HG02798 (cell line): ENCODE measurements at regions not wholly inside any gene's neighbourhood (a gene's known extent, or its start where the extent isn't known, plus 50 kb on each side); places are given as distances from the start of the nearest gene placed in this dataset.
"Not testable (repeated sequence)": the region's sequence is repeated elsewhere in the genome, so short reads cannot be mapped to it uniquely, and the experiment has no call there.

ENCODE experiments used
- ATAC-seq: cut with Tn5 transposase; IDR thresholded peaks from one replicate; pipeline ENCODE4 v1.9.1; 2021; ENCODE audit warnings: mild to moderate bottlenecking; ENCODE audit not compliant: unreplicated experiment, poor library complexity

- not testable (repeated sequence) for ATAC-seq
Observed at GRCh38 chr16:29284159-29284558, 122.4 kb downstream of the NPIPB11 start.

- not testable (repeated sequence) for ATAC-seq
Observed at GRCh38 chr16:29278097-29278871, 128.2 kb downstream of the NPIPB11 start.

DNA sequence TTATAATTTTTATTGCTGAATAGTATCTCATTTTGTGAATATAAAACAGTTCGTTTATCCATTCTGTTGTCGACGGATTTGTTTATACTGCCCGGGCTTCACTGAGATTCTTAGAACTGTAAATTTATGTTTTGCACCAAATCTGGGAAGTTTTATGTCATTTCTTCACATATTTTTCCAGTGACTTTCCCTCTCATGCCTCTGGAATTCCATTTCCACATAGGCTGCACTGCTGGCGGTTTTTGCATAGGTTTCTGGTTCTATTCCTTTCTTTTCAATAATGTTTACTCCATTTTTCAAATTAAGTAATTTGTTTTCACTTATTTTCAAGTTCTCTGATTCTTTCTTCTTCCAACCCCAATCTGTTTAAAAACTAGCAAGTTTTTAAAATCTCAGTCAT, 130.1 kb downstream of the NPIPB11 start:
- ATAC-seq, result not testable (repeated sequence)

DNA sequence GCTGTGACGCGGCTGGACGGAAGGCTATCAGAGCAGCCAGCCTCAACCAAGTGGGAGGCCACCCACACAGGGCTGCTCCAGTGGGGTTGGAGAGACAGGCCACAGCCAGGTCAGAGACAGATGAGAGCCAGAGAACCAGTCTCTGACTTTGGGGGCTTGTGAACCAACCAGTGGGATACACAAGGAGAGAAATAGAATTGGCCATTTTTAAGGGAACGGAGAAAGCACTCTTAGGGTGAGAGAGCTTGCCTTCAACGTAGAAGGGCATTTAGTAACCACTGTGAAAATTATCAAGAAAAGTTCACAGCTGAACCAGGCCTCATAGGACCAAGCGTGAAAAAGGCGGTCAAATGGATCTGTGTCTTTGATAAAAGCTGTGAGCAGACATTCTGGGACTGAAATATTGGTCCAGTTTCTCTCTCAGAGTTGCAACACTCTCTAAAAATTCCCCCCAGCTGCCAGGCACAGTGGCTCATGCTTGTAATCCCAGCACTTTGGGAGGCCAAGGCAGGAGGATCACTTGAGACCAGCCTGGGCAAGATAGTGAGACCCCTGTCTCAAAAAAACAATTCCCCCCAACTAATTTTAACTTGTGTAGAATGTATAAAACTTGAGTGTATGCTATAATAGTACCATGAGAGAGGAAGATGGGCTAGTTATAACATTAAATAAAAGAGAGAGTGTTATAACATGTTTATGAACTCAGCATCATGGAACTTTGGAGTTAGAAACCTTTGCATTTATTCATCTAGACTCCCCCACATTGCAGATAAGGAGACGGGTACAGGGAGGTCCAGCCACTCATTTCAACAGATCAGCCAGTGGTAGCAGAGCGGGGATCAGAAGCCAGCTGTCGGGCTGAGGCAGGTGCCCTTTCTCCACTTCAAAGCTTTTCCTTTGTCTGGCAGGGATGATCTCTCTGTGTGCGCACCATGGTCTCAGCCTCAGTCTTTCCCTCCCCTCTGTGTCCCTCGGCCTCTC, 132.2 kb downstream of the NPIPB11 start:
- not testable (repeated sequence) for ATAC-seq

DNA sequence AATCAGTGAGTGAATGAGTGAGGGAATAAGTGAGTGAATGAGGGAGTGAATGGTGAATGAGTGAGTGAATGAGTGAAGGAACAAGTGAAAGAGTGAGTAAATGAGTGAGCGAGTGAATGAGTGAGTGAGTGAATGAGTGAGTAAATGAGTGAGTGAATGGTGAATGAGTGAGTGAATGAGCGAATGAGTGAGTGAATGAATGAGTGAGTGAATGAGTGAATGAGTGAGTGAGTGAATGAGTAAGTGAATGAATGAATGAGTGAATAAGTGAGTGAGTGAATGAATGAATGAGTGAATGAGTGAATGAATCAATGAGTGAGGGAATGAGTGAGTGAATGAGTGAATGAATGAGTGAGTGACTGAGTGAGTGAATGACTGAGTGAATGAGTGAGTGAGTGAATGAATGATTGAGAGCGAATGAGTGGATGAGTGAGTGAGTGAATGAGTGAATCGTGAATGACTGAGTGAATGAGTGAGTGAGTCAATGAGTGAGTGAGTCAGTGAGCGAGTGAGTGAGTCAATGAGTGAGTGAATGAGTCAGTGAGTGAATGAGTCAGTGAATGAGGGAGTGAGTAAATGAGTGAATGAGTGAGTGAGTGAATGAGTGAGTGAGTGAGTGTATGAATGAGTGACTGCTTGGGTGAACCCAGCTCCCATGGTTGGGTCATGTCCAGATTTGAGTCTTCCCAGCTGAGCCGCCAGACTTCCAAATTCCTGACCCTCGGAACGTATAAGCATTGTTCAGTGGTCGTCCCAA, 133.0 kb downstream of the NPIPB11 start:
- not testable (repeated sequence) for ATAC-seq

DNA sequence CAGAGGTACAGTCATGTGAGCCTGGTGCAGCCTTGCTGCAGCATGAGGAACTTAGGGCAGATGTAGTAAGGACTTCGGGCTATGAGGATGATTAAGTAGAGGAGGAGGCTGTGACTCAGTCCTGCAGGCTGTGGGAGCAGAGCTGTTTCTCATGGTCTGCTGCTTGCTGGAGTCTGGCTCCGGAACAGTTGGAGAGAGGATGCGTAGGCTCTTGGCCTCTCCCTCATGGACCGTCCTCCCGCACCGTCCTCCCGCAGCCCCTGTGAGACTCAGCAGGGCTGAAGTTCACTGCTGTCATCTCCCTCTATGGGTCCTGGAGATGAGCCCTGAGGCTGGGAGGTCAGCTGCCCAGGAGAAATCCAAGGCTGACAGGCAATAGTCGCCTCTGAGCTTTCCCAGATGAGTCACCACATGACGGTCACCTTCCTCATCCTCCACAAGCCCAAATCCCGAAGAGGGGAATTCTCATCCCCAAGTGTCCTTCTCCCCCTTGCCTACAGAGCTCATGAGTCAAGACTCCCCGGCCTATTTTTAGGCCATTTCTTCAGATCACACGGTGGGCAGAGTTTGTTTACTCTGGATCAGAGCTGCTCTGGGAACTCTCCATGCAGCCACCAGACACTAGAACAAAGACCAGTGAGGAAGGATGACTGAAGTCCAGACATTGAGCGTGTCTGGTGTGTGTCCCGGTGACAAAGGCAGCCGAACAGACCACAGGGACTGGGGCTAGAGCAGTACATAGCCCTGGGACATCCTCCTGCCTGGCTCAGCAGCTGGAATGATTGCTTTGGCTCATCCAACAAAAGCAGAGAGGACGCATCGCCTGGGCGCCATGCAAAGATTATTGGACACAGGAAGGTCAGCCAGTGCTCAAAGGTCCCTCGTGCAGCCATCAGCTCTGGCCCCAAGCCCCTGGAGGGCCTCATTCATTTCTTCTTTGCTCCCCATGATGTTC, 134.5 kb downstream of the NPIPB11 start:
- ATAC-seq, result not testable (repeated sequence)

- ATAC-seq, result not testable (repeated sequence)
Observed at GRCh38 chr16:29270923-29271322, 135.6 kb downstream of the NPIPB11 start.

GRCh38 chr16:29270033-29270432, 136.5 kb downstream of the NPIPB11 start:
- not testable (repeated sequence) for ATAC-seq

DNA sequence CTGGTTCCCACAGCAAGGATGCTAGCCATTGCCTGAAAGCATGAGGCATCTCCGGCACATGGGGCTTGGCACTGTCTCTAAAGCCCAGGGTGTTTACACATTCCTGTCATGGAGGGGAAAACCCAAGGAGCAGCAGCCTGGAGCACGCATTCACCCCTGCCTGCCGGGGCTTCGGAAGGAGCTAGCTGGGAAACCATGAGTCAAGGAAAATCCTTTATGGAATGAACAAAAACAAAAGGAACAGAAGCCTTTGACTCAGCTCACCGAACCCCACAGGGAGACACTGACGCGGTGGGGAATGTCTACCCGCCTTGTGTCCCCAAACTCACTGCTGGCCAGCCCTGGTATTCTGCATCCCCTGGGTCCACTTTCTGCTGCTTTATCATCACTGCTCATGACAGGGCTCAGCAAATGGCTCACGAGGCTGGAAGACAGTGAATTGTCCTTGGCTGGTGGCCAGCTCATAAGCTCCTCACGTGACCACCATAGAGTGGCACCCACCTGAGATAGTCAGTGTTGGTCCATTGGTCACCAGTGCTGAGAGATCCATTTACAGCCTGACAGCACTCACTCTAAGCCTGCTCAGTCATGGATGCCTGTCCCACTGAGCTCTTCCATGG, 137.2 kb downstream of the NPIPB11 start:
- not testable (repeated sequence) for ATAC-seq

DNA sequence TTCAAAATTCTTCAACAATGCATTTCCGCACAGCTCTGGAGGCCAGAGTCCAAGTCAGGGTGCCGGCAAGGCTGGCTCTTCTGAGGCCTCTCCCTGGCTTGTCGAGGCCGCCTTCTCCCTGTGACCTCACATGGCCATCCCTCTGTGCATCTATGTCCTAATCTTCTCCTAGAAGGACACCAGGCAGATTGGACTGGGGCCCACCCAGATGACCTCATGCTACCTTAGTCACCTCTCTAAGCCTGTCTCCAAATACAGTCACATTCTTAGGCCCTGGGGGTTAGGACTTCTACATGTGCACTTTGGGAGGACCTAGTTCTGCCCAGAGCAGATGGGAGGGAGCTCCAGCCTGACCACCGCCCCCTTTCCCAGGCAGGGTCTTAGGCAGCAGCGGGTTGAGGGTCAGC, 137.7 kb downstream of the NPIPB11 start:
- not testable (repeated sequence) for ATAC-seq

DNA sequence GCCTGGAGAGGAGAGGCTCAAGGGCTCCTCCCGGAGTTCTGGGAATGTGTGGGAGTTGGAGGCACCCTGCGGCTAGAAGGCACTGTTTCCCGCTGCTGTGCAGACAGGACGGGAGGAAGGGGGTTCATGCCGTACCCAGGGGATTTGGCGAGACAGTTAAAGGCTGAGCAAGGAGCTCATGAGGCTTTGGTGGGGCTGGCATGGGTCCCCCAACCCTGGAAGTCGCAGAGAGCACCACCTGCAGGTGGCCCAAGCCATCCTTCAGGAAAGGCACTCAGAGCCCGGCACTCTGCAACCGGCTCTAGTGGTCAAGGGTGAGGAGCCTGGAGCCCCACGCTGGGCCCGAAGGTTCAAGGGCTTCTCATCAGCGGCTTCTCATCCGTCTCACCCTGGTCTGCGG, 138.2 kb downstream of the NPIPB11 start:
- not testable (repeated sequence) for ATAC-seq

GRCh38 chr16:29267891-29268290, 138.6 kb downstream of the NPIPB11 start:
- not testable (repeated sequence) for ATAC-seq

- ATAC-seq, result not testable (repeated sequence)
Observed at GRCh38 chr16:29267055-29267619, 139.4 kb downstream of the NPIPB11 start.

GRCh38 chr16:29266612-29267011, 139.9 kb downstream of the NPIPB11 start:
- peak; percentile 43 for ATAC-seq

GRCh38 chr16:29265255-29265853, 141.2 kb downstream of the NPIPB11 start:
- peak; percentile 31 for ATAC-seq

- not testable (repeated sequence) for ATAC-seq
Observed at GRCh38 chr16:29264080-29264837, 142.3 kb downstream of the NPIPB11 start.

GRCh38 chr16:29262725-29263124, 143.8 kb downstream of the NPIPB11 start:
- not testable (repeated sequence) for ATAC-seq
